ENCODE measurements at regions not wholly inside any gene's neighbourhood (a gene's known extent, or its start where the extent isn't known, plus 50 kb on each side); places are given as distances from the start of the nearest gene placed in this dataset.
A peak's percentile ranks its signal among the peaks of the same experiment; 100 is the strongest.

DNA sequence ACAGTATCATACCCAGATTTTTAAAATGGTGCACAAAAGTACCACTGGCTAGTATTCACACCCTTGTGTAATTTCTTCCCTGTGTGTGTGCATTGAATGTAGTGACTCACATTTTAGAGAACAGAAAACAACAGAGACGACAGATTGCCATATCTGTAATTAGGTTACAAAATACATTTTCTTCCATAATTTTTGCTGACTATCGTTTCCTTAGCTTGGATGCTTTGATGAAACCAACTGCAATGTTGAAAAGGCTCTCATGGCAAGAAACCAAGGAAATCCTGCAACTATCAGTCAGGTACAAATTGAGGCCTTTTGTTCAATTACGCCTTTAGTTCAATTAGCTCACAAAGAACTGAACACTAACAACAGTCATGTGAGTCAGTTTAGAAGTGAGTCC lies 484.4 kb downstream of the ZNF804A start:
- intact Hi-C loops (cut with DNase I): no loop called here
- H3K4me3 ChIP-seq (ENCODE audit: low read length): no peak overlapping the region
- no peaks in the 10 kb centered on the region for H3K27me3 ChIP-seq (ENCODE audit: control insufficient read depth, insufficient read depth)
- ATAC-seq (no peak), DNase-seq (no peak)
- H3K27ac ChIP-seq (ENCODE audit: low read length): no peak overlapping the region
- no peaks in the 10 kb centered on the region for H3K9me3 ChIP-seq (ENCODE audit: control insufficient read depth, low read length)
- 87% methylated on average over 3 of the region's 3 CpGs for WGBS
- H3K4me1 ChIP-seq (ENCODE audit: control insufficient read depth, insufficient read depth, low read length): no peaks in the 10 kb centered on the region

DNA sequence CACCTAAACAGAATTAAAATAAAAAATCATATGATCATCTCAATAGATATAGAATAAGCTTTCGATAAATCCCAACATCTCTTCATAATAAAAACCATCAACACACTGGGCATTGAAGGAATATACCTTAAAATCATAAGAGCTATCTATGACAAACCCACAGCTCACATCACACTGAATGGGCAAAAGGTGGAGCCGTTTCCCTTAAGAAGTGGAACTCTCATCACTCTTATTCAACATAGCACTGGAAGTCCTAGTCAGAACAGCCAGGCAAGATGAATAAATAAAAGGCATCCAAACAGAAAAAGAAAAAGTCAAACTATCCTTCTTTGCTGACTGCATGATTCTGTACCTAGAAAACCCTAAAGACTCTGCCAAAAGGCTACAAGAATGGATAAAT lies 510.3 kb downstream of the ZNF804A start:
- intact Hi-C loops (cut with DNase I): no loop called here
- no peaks in the 10 kb centered on the region for H3K4me1 ChIP-seq (ENCODE audit: control insufficient read depth, insufficient read depth, low read length)
- ATAC-seq: no peak
- H3K27ac ChIP-seq (ENCODE audit: low read length): no peak overlapping the region
- no peaks in the 10 kb centered on the region for H3K9me3 ChIP-seq (ENCODE audit: control insufficient read depth, low read length)
- WGBS: 66% methylated on average over 2 of the region's 2 CpGs
- no peaks in the 10 kb centered on the region for H3K27me3 ChIP-seq (ENCODE audit: control insufficient read depth, insufficient read depth)
- H3K4me3 ChIP-seq (ENCODE audit: low read length): no peak overlapping the region
- DNase-seq: no peak

- ATAC-seq (no peak), DNase-seq (no peak)
- Histone ChIP-seq H3K9me3 (ENCODE audit: control insufficient read depth, low read length) (no peaks in the 10 kb centered on the region), H3K4me3 (ENCODE audit: low read length) (no peak overlapping the region), H3K4me1 (ENCODE audit: control insufficient read depth, insufficient read depth, low read length) (no peaks in the 10 kb centered on the region), H3K27me3 (ENCODE audit: control insufficient read depth, insufficient read depth) (no peaks in the 10 kb centered on the region), H3K27ac (ENCODE audit: low read length) (no peak overlapping the region)
- intact Hi-C loops (cut with DNase I): no loop called here
- WGBS: 88% methylated on average over 1 of the region's 1 CpG
Observed at GRCh38 chr2:185127412-185127811, 529.1 kb downstream of the ZNF804A start.

DNA sequence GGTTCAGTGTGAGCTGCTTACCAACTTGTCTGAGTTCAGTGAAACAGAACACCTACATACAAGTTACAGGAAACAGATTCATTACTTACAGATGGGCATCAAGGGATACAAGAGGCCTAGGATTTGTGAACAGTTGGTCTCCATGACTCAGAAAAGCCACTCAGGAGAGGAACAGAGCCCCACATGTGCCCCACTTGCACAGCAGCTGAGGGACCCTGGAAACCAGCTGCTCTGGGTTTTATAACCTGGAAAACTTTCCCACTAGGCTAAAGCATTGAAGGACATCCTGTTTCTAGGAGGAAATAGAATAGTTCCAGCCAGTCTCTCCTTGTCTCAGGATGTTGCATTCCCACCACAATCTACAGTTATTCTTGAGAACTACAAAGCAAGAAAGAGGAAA lies 530.0 kb downstream of the ZNF804A start:
- H3K27ac ChIP-seq (ENCODE audit: low read length): no peak overlapping the region
- H3K4me3 ChIP-seq (ENCODE audit: low read length): no peak overlapping the region
- H3K27me3 ChIP-seq (ENCODE audit: control insufficient read depth, insufficient read depth): no peaks in the 10 kb centered on the region
- no peak for ATAC-seq
- H3K9me3 ChIP-seq (ENCODE audit: control insufficient read depth, low read length): no peaks in the 10 kb centered on the region
- no peaks in the 10 kb centered on the region for H3K4me1 ChIP-seq (ENCODE audit: control insufficient read depth, insufficient read depth, low read length)
- intact Hi-C loops (cut with DNase I): no loop called here
- no peak for DNase-seq

GRCh38 chr2:185128996-185129395 lies 530.7 kb downstream of the ZNF804A start:
- no peak overlapping the region for H3K4me3 ChIP-seq (ENCODE audit: low read length)
- H3K27me3 ChIP-seq (ENCODE audit: control insufficient read depth, insufficient read depth): no peaks in the 10 kb centered on the region
- intact Hi-C loops (cut with DNase I): no loop called here
- no peaks in the 10 kb centered on the region for H3K9me3 ChIP-seq (ENCODE audit: control insufficient read depth, low read length)
- no peaks in the 10 kb centered on the region for H3K4me1 ChIP-seq (ENCODE audit: control insufficient read depth, insufficient read depth, low read length)
- no peak overlapping the region for H3K27ac ChIP-seq (ENCODE audit: low read length)
- ATAC-seq (no peak), DNase-seq (no peak)
- 64% methylated on average over 2 of the region's 2 CpGs for WGBS

GRCh38 chr2:185130685-185131084 lies 532.4 kb downstream of the ZNF804A start:
- Histone ChIP-seq H3K27ac (ENCODE audit: low read length) (no peak overlapping the region), H3K4me1 (ENCODE audit: control insufficient read depth, insufficient read depth, low read length) (no peaks in the 10 kb centered on the region), H3K4me3 (ENCODE audit: low read length) (no peak overlapping the region), H3K9me3 (ENCODE audit: control insufficient read depth, low read length) (no peaks in the 10 kb centered on the region), H3K27me3 (ENCODE audit: control insufficient read depth, insufficient read depth) (no peaks in the 10 kb centered on the region)
- intact Hi-C loops (cut with DNase I): no loop called here
- DNase-seq (no peak), ATAC-seq (no peak)
- 88% methylated on average over 4 of the region's 4 CpGs for WGBS

GRCh38 chr2:185132501-185133041 lies 534.2 kb downstream of the ZNF804A start:
- Histone ChIP-seq H3K9me3 (ENCODE audit: control insufficient read depth, low read length) (no peaks in the 10 kb centered on the region), H3K4me1 (ENCODE audit: control insufficient read depth, insufficient read depth, low read length) (no peaks in the 10 kb centered on the region), H3K4me3 (ENCODE audit: low read length) (no peak overlapping the region), H3K27me3 (ENCODE audit: control insufficient read depth, insufficient read depth) (no peaks in the 10 kb centered on the region), H3K27ac (ENCODE audit: low read length) (no peak overlapping the region)
- ATAC-seq: no peak
- 96% methylated on average over 39 of the region's 39 CpGs for WGBS
- intact Hi-C loops (cut with DNase I): no loop called here
- DNase-seq: peak; percentile 12 to 43 (median 35)

- ATAC-seq: no peak
- intact Hi-C loops (cut with DNase I): no loop called here
- H3K27ac ChIP-seq (ENCODE audit: low read length): no peak overlapping the region
- no peaks in the 10 kb centered on the region for H3K9me3 ChIP-seq (ENCODE audit: control insufficient read depth, low read length)
- no peaks in the 10 kb centered on the region for H3K27me3 ChIP-seq (ENCODE audit: control insufficient read depth, insufficient read depth)
- DNase-seq: no peak
- no peak overlapping the region for H3K4me3 ChIP-seq (ENCODE audit: low read length)
- no peaks in the 10 kb centered on the region for H3K4me1 ChIP-seq (ENCODE audit: control insufficient read depth, insufficient read depth, low read length)
Observed at GRCh38 chr2:185137700-185138099, 539.4 kb downstream of the ZNF804A start.

- Histone ChIP-seq H3K4me1 (ENCODE audit: control insufficient read depth, insufficient read depth, low read length) (no peaks in the 10 kb centered on the region), H3K9me3 (ENCODE audit: control insufficient read depth, low read length) (no peaks in the 10 kb centered on the region), H3K4me3 (ENCODE audit: low read length) (no peak overlapping the region), H3K27ac (ENCODE audit: low read length) (no peak overlapping the region), H3K27me3 (ENCODE audit: control insufficient read depth, insufficient read depth) (no peaks in the 10 kb centered on the region)
- DNase-seq: no peak
- intact Hi-C loops (cut with DNase I): no loop called here
- ATAC-seq: no peak
- WGBS: 83% methylated on average over 1 of the region's 1 CpG
Observed at GRCh38 chr2:185142677-185143076, 544.3 kb downstream of the ZNF804A start.

- Histone ChIP-seq H3K27ac (ENCODE audit: low read length) (no peak overlapping the region), H3K27me3 (ENCODE audit: control insufficient read depth, insufficient read depth) (no peaks in the 10 kb centered on the region), H3K4me3 (ENCODE audit: low read length) (no peak overlapping the region), H3K4me1 (ENCODE audit: control insufficient read depth, insufficient read depth, low read length) (no peaks in the 10 kb centered on the region), H3K9me3 (ENCODE audit: control insufficient read depth, low read length) (no peaks in the 10 kb centered on the region)
- peak in 2 of 3 donors; percentile 34 to 36 for DNase-seq
- 68% methylated on average over 7 of the region's 7 CpGs for WGBS
- no peak for ATAC-seq
- intact Hi-C loops (cut with DNase I): no loop called here
Observed at GRCh38 chr2:185144159-185144919, 546.0 kb downstream of the ZNF804A start.

DNA sequence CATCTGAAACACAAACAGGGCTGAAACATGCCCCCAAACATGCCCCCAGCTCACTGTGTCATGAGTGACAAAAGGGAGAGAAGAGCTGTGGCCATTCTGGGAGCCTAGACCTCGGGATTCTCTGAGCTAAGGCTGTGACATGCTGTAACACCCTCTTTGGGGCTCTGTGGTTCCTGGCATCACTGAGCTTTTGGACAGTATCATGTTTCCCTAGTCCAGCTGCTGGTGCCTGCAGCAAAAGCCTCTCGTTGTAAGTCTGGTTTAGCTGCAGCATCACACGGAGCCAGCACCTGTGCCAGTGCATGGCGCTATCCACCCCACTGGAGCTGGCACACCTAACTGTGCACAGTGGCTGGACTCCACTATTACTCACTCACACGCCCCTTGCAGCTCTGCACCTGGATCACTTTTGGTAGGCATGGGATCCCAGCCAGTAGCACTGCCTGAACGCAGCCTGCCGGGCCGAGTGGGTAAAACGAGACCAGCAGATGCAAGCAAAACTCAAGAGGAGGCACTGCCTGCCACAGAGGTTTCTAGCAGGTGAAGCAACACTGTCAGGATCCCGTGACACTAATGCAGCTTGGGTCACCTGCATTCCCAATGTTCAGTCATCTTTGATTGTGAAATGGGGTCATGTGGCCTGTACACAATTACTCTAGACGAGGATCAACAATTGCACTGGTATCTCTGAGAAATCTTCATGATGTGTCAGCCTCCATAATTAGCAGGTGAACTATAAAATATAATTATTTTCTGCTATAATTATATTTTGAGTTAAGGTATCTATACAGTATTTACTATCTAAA lies 547.2 kb downstream of the ZNF804A start:
- intact Hi-C loops (cut with DNase I): no loop called here
- 82% methylated on average over 11 of the region's 11 CpGs for WGBS
- Histone ChIP-seq H3K4me1 (ENCODE audit: control insufficient read depth, insufficient read depth, low read length) (no peaks in the 10 kb centered on the region), H3K27ac (ENCODE audit: low read length) (no peak overlapping the region), H3K9me3 (ENCODE audit: control insufficient read depth, low read length) (no peaks in the 10 kb centered on the region), H3K27me3 (ENCODE audit: control insufficient read depth, insufficient read depth) (no peaks in the 10 kb centered on the region), H3K4me3 (ENCODE audit: low read length) (no peak overlapping the region)
- ATAC-seq: no peak
- peak in 2 of 3 donors; percentile 3 to 16 for DNase-seq

Measured in right cardiac atrium (tissue), 5 donors.